ENCODE measurements at regions not wholly inside any gene's neighbourhood (a gene's known extent, or its start where the extent isn't known, plus 50 kb on each side); places are given as distances from the start of the nearest gene placed in this dataset.

- no peak for TF ChIP-seq CTCF (IDR thresholded peaks at IDR 0.05)
- no peak for TF ChIP-seq POLR2A (IDR thresholded peaks at IDR 0.05)
These were observed 635.7 kb upstream of the NRXN1 start for GRCh38 chr2:51667679-51668078.

All from right lobe of liver (tissue), 4 donors.